Neutrophil (primary cell): ENCODE measurements at regions not wholly inside any gene's neighbourhood (a gene's known extent, or its start where the extent isn't known, plus 50 kb on each side); places are given as distances from the start of the nearest gene placed in this dataset.

Experiments
- H3K27ac ChIP-seq: fragments of 200-600 bp; sonication (generic); 2 replicates; pipeline ENCODE4 v1.5.1; 2016; ENCODE audit warnings: mild to moderate bottlenecking, moderate library complexity
- H3K27me3 ChIP-seq: fragments of 200-600 bp; sonication (generic); 2 replicates; pipeline ENCODE4 v1.6.0; 2016; ENCODE audit warnings: mild to moderate bottlenecking
- H3K36me3 ChIP-seq: fragments of 200-600 bp; sonication (generic); 2 replicates; pipeline ENCODE4 v1.5.1; 2017
- H3K4me1 ChIP-seq, 2 experiments: fragments of 200-600 bp in 1 of 2; sonication (generic) in 1 of 2; 1 replicate in 1 of 2; 2 replicates in 1 of 2; pipeline versions ENCODE4 v1.5.1 to v1.6.1; 2013 to 2016; ENCODE audit warnings: low read depth in 1 of 2, low read length in 1 of 2, mild to moderate bottlenecking in 1 of 2, moderate library complexity in 1 of 2; ENCODE audit not compliant: control insufficient read depth in 1 of 2, insufficient read depth in 1 of 2
- H3K4me3 ChIP-seq, 2 experiments: fragments of 200-600 bp in 1 of 2; sonication (generic) in 1 of 2; 1 replicate in 1 of 2; 2 replicates in 1 of 2; pipeline ENCODE4 v1.5.1; 2013 to 2016; ENCODE audit warnings: low read depth in 1 of 2, low read length in 1 of 2, mild to moderate bottlenecking in 1 of 2, moderate library complexity in 1 of 2
- H3K9me3 ChIP-seq: fragments of 200-600 bp; sonication (generic); 2 replicates; pipeline ENCODE4 v1.5.1; 2016
- TF ChIP-seq, protein P1 (sequence below): fragments of 200-600 bp; sonication (generic); IDR thresholded peaks from 2 replicates; pipeline ENCODE4 v1.5.1; 2016; ENCODE audit warnings: antibody characterized with exemption

DNA sequence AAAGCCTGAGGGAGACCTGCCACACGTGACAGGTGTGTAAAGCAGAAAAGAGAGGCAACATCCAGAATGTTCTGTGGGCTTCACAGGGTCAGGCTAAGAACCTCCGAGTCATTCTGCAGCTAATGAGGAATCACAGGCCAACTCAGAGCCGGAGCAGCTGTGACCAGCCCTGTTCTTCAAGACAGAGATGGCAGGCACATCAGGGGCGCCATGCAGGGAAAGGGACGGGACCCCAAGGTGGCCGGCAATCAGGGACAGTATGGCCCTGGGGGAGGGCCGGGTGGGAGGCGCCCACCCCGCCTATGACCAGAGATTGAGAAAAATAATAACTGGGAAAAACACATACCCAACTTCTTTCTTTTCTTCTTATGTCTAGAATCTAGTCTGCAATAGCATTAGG lies 316.7 kb upstream of the SALL3 start:
- TF ChIP-seq, protein P1, sequence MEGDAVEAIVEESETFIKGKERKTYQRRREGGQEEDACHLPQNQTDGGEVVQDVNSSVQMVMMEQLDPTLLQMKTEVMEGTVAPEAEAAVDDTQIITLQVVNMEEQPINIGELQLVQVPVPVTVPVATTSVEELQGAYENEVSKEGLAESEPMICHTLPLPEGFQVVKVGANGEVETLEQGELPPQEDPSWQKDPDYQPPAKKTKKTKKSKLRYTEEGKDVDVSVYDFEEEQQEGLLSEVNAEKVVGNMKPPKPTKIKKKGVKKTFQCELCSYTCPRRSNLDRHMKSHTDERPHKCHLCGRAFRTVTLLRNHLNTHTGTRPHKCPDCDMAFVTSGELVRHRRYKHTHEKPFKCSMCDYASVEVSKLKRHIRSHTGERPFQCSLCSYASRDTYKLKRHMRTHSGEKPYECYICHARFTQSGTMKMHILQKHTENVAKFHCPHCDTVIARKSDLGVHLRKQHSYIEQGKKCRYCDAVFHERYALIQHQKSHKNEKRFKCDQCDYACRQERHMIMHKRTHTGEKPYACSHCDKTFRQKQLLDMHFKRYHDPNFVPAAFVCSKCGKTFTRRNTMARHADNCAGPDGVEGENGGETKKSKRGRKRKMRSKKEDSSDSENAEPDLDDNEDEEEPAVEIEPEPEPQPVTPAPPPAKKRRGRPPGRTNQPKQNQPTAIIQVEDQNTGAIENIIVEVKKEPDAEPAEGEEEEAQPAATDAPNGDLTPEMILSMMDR: no peak
- Histone ChIP-seq H3K9me3 (no peaks in the 10 kb centered on the region), H3K4me1 (no peaks in the 10 kb centered on the region), H3K27ac (no peak overlapping the region), H3K36me3 (no peaks in the 10 kb centered on the region), H3K27me3 (no peaks in the 10 kb centered on the region), H3K4me3 (no peak overlapping the region)

DNA sequence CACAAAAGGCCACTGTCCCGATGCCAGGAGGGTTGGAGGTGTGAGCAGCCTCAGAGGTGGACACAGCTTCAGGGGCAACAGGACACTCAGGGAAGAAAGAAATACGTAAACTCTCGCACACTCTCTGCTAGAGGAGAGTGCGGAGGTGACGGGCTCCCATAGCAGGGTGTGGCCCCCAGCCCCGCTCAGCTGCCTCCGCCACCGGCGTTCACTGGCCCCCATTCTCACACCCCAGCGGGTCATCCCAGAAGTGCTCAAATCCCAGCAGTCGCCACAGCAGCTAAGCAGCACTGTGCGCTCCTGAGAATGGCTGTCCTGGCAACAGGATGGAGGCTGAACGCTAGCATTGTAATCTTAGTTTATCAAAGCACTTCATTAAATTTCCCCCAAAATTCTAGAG lies 315.6 kb upstream of the SALL3 start:
- H3K4me3 ChIP-seq: no peak overlapping the region
- TF ChIP-seq, protein P1: no peak
- H3K36me3 ChIP-seq: no peaks in the 10 kb centered on the region
- no peak overlapping the region for H3K27ac ChIP-seq
- H3K4me1 ChIP-seq: no peaks in the 10 kb centered on the region
- H3K27me3 ChIP-seq: no peaks in the 10 kb centered on the region
- H3K9me3 ChIP-seq: no peaks in the 10 kb centered on the region

DNA sequence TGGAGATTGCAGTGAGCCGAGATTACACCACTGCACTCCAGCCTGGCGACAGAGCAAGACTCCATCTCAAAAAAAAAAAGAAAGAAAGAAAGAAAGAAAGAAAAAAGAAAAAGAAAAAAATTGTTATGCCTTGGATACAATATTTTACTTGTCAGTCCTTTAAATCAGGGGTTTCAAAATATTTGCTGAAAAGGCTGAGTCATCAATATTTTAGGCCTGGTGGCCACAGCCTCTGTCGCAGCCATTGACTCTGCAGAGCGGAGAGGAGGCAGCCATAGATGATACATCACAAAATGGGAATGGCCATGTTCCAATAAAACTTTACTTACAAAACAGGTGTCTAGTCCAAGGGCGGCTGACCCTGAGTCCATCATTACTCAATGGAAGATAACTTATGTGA lies 314.8 kb upstream of the SALL3 start:
- no peaks in the 10 kb centered on the region for H3K36me3 ChIP-seq

DNA sequence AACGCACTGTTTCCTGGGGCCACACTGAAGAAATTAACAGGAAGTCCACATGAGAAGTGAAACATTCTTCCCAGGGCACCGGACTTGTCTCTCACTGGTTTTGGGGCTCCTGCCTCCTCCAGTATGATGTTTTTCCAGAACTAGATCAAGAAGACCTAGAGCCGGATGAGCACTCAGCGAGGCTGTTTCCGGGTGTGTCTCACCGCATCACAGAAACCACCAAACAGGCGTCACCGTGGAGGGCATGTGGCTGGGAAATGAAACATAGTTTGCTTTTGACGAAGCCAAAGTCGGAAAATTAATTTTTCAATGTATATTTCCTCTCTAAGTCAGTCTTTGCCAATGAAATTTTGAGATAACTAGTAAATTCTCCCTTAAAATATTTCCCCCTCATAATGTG lies 314.0 kb upstream of the SALL3 start:
- Histone ChIP-seq H3K9me3 (no peaks in the 10 kb centered on the region), H3K4me1 (no peaks in the 10 kb centered on the region), H3K36me3 (no peaks in the 10 kb centered on the region), H3K4me3 (no peak overlapping the region), H3K27me3 (no peaks in the 10 kb centered on the region), H3K27ac (no peak overlapping the region)
- TF ChIP-seq, protein P1: no peak

More for the DNA sequence above, 314.8 kb upstream of the SALL3 start:
- TF ChIP-seq, protein P1: no peak
- no peaks in the 10 kb centered on the region for H3K4me1 ChIP-seq
- H3K4me3 ChIP-seq: no peak overlapping the region
- no peaks in the 10 kb centered on the region for H3K27me3 ChIP-seq
- H3K27ac ChIP-seq: no peak overlapping the region
- no peaks in the 10 kb centered on the region for H3K9me3 ChIP-seq

DNA sequence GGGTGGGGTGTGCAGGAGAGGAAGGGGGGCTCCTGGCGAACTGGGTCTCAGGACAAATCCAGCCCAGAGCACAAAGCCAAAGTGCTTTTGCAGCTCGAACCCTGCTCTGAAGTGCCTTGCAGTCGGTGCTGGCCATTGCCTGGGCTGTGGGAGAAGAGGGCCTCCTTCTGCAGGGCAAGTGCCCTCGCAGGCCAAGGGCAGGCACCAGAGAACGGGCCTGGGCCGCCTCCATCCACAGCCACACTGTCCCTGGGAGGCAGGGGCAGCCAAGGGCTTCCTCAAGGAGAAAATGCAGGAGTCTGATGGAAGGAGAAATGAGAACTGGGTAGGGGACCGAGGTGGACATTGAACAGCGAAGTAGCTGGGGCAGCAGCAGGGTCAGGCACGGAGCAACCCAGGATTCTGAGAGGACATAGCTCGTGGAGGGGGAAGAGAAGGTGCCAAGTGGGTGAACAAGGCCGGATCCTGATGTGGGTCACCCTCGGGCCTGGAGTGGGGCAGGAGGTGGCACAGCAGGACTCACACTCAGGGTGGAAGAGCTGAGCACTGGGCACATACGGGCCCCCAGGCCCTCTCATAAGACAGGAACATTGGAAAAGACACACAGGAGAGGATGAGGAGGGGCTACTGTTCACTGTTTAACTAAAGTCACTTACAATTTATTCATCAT lies 312.8 kb upstream of the SALL3 start:
- no peaks in the 10 kb centered on the region for H3K27me3 ChIP-seq
- no peaks in the 10 kb centered on the region for H3K9me3 ChIP-seq
- no peaks in the 10 kb centered on the region for H3K4me1 ChIP-seq
- TF ChIP-seq, protein P1: no peak
- no peaks in the 10 kb centered on the region for H3K36me3 ChIP-seq
- H3K27ac ChIP-seq: no peak overlapping the region
- no peak overlapping the region for H3K4me3 ChIP-seq
